ENCODE measurements at regions not wholly inside any gene's neighbourhood (a gene's known extent, or its start where the extent isn't known, plus 50 kb on each side); places are given as distances from the start of the nearest gene placed in this dataset.

DNA sequence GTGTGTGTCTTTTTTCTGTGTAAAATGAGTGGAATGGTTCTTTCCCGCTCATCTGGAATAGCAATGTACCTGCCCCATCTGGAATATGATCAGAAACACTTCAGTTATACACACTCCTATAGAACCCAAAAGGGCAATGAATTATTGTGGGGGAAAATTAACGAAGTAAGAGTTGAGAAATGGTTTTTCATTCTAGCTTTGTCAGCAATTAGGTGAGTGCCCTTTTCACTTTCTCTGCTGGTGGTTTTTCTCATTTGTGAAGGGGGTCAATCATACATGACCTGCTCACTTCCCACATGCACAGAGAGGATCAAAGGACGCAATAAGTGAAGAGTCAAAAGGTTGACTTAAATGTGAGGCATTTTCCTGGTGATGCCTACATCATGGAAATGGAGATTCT lies 168.0 kb downstream of the HS3ST3B1 start:
- TF ChIP-seq, protein P1, sequence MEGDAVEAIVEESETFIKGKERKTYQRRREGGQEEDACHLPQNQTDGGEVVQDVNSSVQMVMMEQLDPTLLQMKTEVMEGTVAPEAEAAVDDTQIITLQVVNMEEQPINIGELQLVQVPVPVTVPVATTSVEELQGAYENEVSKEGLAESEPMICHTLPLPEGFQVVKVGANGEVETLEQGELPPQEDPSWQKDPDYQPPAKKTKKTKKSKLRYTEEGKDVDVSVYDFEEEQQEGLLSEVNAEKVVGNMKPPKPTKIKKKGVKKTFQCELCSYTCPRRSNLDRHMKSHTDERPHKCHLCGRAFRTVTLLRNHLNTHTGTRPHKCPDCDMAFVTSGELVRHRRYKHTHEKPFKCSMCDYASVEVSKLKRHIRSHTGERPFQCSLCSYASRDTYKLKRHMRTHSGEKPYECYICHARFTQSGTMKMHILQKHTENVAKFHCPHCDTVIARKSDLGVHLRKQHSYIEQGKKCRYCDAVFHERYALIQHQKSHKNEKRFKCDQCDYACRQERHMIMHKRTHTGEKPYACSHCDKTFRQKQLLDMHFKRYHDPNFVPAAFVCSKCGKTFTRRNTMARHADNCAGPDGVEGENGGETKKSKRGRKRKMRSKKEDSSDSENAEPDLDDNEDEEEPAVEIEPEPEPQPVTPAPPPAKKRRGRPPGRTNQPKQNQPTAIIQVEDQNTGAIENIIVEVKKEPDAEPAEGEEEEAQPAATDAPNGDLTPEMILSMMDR (IDR thresholded peaks at IDR 0.05; ENCODE audit: low read depth, low read length): no peak
- TF ChIP-seq, protein P2, sequence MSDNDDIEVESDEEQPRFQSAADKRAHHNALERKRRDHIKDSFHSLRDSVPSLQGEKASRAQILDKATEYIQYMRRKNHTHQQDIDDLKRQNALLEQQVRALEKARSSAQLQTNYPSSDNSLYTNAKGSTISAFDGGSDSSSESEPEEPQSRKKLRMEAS (IDR thresholded peaks at IDR 0.05; ENCODE audit: low read depth, low read length): no peak
- TF ChIP-seq POLR2A (IDR thresholded peaks at IDR 0.05; ENCODE audit: extremely low read depth, insufficient read length) (no peak), MYC (IDR thresholded peaks at IDR 0.05; ENCODE audit: low read depth, low read length) (no peak)

All from NB4 (cell line).